NCI-H774 (cell line): ENCODE measurements at regions not wholly inside any gene's neighbourhood (a gene's known extent, or its start where the extent isn't known, plus 50 kb on each side); places are given as distances from the start of the nearest gene placed in this dataset.

Experiments used
- DNase-seq: peaks from one replicate; lab custom pipeline; 2025; lab: John Stamatoyannopoulos, UW

GRCh38 chr1:82567348-82567747 lies 766.6 kb downstream of the ADGRL2 start:
- no peak for DNase-seq

- DNase-seq = no peak
These were observed 764.8 kb downstream of the ADGRL2 start for GRCh38 chr1:82565546-82565945.

GRCh38 chr1:82565146-82565545 lies 764.4 kb downstream of the ADGRL2 start:
- no peak for DNase-seq

GRCh38 chr1:82564333-82564732 lies 763.6 kb downstream of the ADGRL2 start:
- DNase-seq = no peak

GRCh38 chr1:82562448-82562847 lies 761.7 kb downstream of the ADGRL2 start:
- no peak for DNase-seq

GRCh38 chr1:82560566-82560965 lies 759.8 kb downstream of the ADGRL2 start:
- no peak for DNase-seq

- DNase-seq = no peak
These were observed 754.8 kb downstream of the ADGRL2 start for GRCh38 chr1:82555501-82555900.

GRCh38 chr1:82549841-82550240 lies 749.1 kb downstream of the ADGRL2 start:
- DNase-seq = no peak

- DNase-seq = no peak
These were observed 742.0 kb downstream of the ADGRL2 start for GRCh38 chr1:82542766-82543165.

GRCh38 chr1:82542141-82542540 lies 741.4 kb downstream of the ADGRL2 start:
- no peak for DNase-seq

GRCh38 chr1:82540006-82540405 lies 739.3 kb downstream of the ADGRL2 start:
- no peak for DNase-seq

- DNase-seq = no peak
These were observed 738.1 kb downstream of the ADGRL2 start for GRCh38 chr1:82538876-82539275.

GRCh38 chr1:82534996-82535395 lies 734.3 kb downstream of the ADGRL2 start:
- no peak for DNase-seq

GRCh38 chr1:82525378-82525777 lies 724.6 kb downstream of the ADGRL2 start:
- DNase-seq = no peak

- DNase-seq = no peak
These were observed 719.9 kb downstream of the ADGRL2 start for GRCh38 chr1:82520611-82521010.

- DNase-seq = no peak
These were observed 716.9 kb downstream of the ADGRL2 start for GRCh38 chr1:82517586-82517985.

- no peak for DNase-seq
These were observed 714.9 kb downstream of the ADGRL2 start for GRCh38 chr1:82515650-82516049.

GRCh38 chr1:82511441-82511840 lies 710.7 kb downstream of the ADGRL2 start:
- no peak for DNase-seq

GRCh38 chr1:82510431-82510830 lies 709.7 kb downstream of the ADGRL2 start:
- no peak for DNase-seq

- DNase-seq = no peak
These were observed 706.3 kb downstream of the ADGRL2 start for GRCh38 chr1:82507011-82507410.

GRCh38 chr1:82503822-82504221 lies 703.1 kb downstream of the ADGRL2 start:
- no peak for DNase-seq

- no peak for DNase-seq
These were observed 698.3 kb downstream of the ADGRL2 start for GRCh38 chr1:82499022-82499421.

- no peak for DNase-seq
These were observed 693.4 kb downstream of the ADGRL2 start for GRCh38 chr1:82494117-82494516.

- DNase-seq = no peak
These were observed 691.4 kb downstream of the ADGRL2 start for GRCh38 chr1:82492159-82492558.
